AG04450 (cell line): ENCODE measurements at regions not wholly inside any gene's neighbourhood (a gene's known extent, or its start where the extent isn't known, plus 50 kb on each side); places are given as distances from the start of the nearest gene placed in this dataset.

ENCODE experiments used
- CTCF ChIA-PET: fragments of 300-600, 350-600 bp; formaldehyde crosslinking; extraction: SDS; loops from one replicate; lab custom pipeline; 2022; ENCODE audit warnings: antibody characterized with exemption, inconsistent platforms; lab: Charles Lee
- POLR2A ChIA-PET: fragments of 350-600 bp; formaldehyde crosslinking; extraction: SDS; loops from one replicate; lab custom pipeline; 2021; ENCODE audit warnings: antibody characterized with exemption, inconsistent platforms; lab: Yijun Ruan, JAX
- DNase-seq: peaks from one replicate; pipeline ENCODE4 v3.0.0-alpha.2; 2011; ENCODE audit warnings: low read depth, low spot score
- H3K27ac ChIP-seq: one replicate; pipeline ENCODE4 v1.5.1; 2012; ENCODE audit warnings: low read depth, low read length, control low read depth
- H3K27me3 ChIP-seq: one replicate; pipeline ENCODE4 v1.6.0; 2012; ENCODE audit warnings: low read length; ENCODE audit not compliant: control insufficient read depth, insufficient read depth
- H3K4me3 ChIP-seq: 2 replicates; pipeline ENCODE4 v1.5.1; 2011; ENCODE audit warnings: mild to moderate bottlenecking, low read depth, low read length, control low read depth
- H3K9me3 ChIP-seq: 2 replicates; pipeline ENCODE4 v1.5.1; 2012; ENCODE audit warnings: low read length; ENCODE audit not compliant: control insufficient read depth, insufficient read depth
- TF ChIP-seq, protein P1 (sequence below): IDR thresholded peaks from 2 replicates; pipeline ENCODE4 v1.5.1; 2011; ENCODE audit warnings: low read depth, low read length, control low read depth, inconsistent platforms

DNA sequence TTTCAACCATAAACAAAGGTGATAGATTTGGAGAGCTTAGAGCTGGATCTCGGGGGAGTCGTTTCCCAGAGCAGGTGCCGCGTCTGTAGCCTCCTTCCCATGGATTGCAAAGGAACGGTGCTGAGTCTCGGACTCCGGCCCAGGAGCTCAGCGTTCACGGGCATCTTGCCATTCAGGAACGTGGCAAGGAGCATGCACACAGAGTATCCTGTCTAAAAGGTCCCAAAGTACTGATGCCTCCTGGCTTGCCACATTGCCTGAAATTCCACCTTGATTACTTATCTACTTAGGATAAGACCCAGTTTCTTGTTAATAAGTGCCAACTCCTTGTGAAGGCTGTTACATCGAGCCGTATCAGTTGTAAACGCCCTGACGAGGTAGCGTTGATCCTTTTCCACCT lies 197.8 kb upstream of the MYT1L start:
- Histone ChIP-seq H3K27ac (no peak overlapping the region), H3K27me3 (no peaks in the 10 kb centered on the region), H3K9me3 (peaks cover 35% of the 10 kb centered on the region), H3K4me3 (no peak overlapping the region)
- ChIA-PET CTCF (no interaction called here), POLR2A (no interaction called here)
- TF ChIP-seq, protein P1, sequence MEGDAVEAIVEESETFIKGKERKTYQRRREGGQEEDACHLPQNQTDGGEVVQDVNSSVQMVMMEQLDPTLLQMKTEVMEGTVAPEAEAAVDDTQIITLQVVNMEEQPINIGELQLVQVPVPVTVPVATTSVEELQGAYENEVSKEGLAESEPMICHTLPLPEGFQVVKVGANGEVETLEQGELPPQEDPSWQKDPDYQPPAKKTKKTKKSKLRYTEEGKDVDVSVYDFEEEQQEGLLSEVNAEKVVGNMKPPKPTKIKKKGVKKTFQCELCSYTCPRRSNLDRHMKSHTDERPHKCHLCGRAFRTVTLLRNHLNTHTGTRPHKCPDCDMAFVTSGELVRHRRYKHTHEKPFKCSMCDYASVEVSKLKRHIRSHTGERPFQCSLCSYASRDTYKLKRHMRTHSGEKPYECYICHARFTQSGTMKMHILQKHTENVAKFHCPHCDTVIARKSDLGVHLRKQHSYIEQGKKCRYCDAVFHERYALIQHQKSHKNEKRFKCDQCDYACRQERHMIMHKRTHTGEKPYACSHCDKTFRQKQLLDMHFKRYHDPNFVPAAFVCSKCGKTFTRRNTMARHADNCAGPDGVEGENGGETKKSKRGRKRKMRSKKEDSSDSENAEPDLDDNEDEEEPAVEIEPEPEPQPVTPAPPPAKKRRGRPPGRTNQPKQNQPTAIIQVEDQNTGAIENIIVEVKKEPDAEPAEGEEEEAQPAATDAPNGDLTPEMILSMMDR = no peak
- DNase-seq = no peak

DNA sequence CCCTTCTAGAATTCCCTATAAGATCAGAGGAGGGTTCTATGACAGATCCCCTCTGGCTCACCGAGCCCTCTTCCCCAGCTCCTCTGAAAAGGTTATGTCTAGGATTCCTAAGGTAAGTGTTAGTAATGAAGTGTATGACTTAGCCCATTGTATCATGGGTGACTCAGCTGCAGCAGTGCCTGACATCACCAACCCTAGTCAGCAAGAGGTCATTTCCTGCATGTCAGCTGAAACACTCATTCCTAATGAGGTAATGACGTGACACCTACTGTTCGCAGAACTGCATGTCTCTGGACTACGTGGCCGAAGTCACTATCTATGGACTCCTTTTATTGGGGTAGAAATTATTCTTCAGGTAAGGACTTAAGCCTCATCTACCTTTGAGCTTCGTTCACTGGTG lies 196.1 kb upstream of the MYT1L start:
- Histone ChIP-seq H3K9me3 (peaks cover 42% of the 10 kb centered on the region), H3K27me3 (no peaks in the 10 kb centered on the region), H3K4me3 (no peak overlapping the region), H3K27ac (no peak overlapping the region)
- ChIA-PET CTCF (no interaction called here), POLR2A (no interaction called here)
- TF ChIP-seq, protein P1 = no peak
- no peak for DNase-seq

DNA sequence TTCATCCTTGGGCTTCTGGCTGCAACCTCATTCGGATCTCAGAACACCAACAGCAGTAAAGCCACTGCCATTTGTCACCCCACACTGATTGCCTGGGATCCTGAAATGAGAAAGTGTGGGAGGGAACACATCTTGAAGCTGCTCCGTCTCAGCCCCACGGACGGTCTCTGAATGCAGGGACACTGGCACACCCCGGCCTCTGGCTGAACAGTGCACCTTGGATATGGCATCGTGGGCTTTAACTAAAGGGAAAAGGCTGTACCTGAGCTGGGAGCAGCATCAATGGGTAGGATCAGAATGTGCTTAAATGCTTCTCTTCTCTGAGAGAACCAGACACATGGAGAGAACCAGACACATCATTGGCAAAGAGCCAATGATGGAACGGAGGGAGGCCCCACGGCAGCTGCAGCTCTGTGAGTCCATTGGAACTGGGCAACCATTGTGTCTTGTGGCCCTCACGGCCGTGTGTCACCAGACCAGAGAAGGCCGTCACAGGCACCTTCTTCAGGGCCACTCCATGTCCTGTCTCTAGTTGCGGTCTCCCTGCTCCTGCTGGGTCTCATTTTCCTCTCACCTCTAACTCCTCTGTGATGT lies 193.4 kb upstream of the MYT1L start:
- no peak for DNase-seq
- Histone ChIP-seq H3K27me3 (no peaks in the 10 kb centered on the region), H3K4me3 (no peak overlapping the region), H3K27ac (no peak overlapping the region), H3K9me3 (peaks cover 52% of the 10 kb centered on the region)
- ChIA-PET CTCF (no interaction called here), POLR2A (no interaction called here)
- TF ChIP-seq, protein P1 = no peak

DNA sequence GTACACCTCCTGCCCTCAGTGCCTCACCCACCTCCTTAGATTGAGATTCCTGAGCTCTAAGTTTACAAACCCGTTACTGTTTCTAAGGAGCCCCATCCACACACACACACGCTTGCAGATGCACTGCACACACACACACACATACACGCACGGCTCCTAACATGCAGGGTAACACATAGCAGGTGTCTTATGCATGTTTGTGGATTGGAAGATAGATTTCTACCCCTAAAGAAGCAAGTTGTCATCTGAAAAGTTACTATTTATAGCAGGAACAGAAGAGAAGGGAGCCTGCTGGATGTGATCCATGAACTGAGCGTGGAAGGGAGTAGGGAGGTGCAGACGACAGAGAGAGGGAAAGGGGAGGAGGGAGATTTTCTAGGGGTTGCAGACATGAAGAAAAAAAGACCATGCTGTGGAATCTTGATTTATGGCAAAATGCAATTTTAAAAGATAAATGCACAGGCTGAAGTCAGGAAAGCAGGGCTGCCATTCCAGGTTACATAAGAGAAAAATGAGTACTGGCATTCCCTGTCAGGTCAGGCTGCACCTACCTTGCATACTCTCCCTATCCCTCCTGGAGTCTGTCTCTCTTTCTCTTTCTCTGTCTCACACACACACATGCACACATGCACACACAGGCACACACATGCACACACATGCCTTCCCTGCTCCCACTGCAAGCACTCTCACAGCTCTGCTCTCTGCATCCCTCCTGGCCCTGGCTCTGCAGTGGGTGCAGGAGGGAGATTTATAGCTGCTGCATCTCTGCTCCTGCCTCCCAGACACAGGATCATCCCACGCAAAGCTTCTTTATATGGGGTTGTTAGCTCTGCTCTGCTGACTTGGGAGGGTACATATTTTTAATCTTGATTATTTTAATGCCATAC lies 192.6 kb upstream of the MYT1L start:
- DNase-seq = no peak
- TF ChIP-seq, protein P1 = no peak
- Histone ChIP-seq H3K27ac (no peak overlapping the region), H3K9me3 (peaks cover 47% of the 10 kb centered on the region), H3K4me3 (no peak overlapping the region), H3K27me3 (no peaks in the 10 kb centered on the region)
- CTCF ChIA-PET = no interaction called here
- POLR2A ChIA-PET = no interaction called here

DNA sequence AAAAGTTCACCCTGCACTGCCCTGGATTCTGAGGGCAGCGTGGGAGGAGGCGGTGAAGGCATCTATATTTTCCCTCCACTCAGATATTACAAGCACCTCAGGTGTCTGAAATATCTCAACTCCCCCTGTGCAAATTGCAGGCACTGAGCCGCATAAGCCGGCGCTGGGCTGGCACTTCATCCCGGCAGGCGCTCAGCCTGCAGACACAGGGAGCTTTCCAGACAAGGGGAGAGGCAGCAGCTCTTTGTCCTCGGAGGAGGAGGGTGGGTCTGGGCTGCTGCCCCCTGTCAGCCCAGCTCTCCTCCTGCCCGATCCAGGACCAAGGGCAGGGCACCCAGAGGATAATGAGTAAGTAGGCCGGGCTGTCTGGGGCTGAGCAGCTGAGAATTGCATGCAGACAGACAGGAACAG lies 189.3 kb upstream of the MYT1L start:
- TF ChIP-seq, protein P1 = no peak
- CTCF ChIA-PET = no interaction called here
- Histone ChIP-seq H3K4me3 (no peak overlapping the region), H3K27me3 (no peaks in the 10 kb centered on the region), H3K9me3 (peaks cover 53% of the 10 kb centered on the region), H3K27ac (no peak overlapping the region)
- DNase-seq = no peak
- POLR2A ChIA-PET = no interaction called here
